HepG2 (cell line): ENCODE measurements at regions not wholly inside any gene's neighbourhood (a gene's known extent, or its start where the extent isn't known, plus 50 kb on each side); places are given as distances from the start of the nearest gene placed in this dataset.

Experiments
- ATAC-seq: fragments of 200-7000 bp; cut with Tn5 transposase; 3 replicates; pipeline ENCODE4 v1.9.1; 2020; ENCODE audit warnings: mild to moderate bottlenecking, moderate library complexity
- BruUV-seq: library from RNA; stranded (reverse); fragments of 400-500 nt; replicated peaks from 2 replicates; lab custom pipeline; 2021; lab: Mats Ljungman, UMichigan
- CTCF ChIA-PET: fragments of 300-600 bp; formaldehyde crosslinking; extraction: SDS; loops from one replicate; lab custom pipeline; 2021; ENCODE audit warnings: low total read pairs, inconsistent platforms, low intra/inter-chr PET ratio; lab: Yijun Ruan, JAX
- POLR2A ChIA-PET: fragments of 350-600 bp; sonication (Branson Sonifier 250); formaldehyde crosslinking; loops from one replicate; lab custom pipeline; 2020; ENCODE audit warnings: antibody characterized with exemption, inconsistent platforms; lab: Yijun Ruan, JAX
- DNase-seq: peaks from one replicate; pipeline ENCODE4 v3.0.0-alpha.2; 2015; ENCODE audit warnings: low spot score
- FAIRE-seq: peaks from 3 replicates; lab custom pipeline; 2011; peaks lifted over from hg19 to GRCh38; lab: Jason Lieb, UNC
- H2AFZ ChIP-seq: one replicate; pipeline ENCODE4 v1.6.1; 2011; ENCODE audit warnings: low read length, inconsistent platforms
- H3K27ac ChIP-seq: fragments of 300-600 bp; 3 replicates; pipeline ENCODE4 v1.8.0; 2011; ENCODE audit warnings: mixed run types, mild to moderate bottlenecking, mixed read lengths, low read length, inconsistent platforms; ENCODE audit not compliant: insufficient read depth; ENCODE audit errors: extremely low read length
- H3K27me3 ChIP-seq, 2 experiments: fragments of 200-600 bp in 1 of 2; 2 replicates in 1 of 2; 3 replicates in 1 of 2; pipeline versions ENCODE4 v1.6.0 to v1.8.0; 2011; ENCODE audit warnings: low read length in 2 of 2, mild to moderate bottlenecking in 2 of 2, moderate library complexity in 2 of 2, inconsistent platforms in 1 of 2; ENCODE audit not compliant: insufficient read depth in 2 of 2, control insufficient read depth in 1 of 2
- H3K36me3 ChIP-seq, 2 experiments: fragments of 200-600 bp in 1 of 2; replicated peaks in 1 of 2; 2 replicates in 1 of 2; 3 replicates in 1 of 2; pipeline versions ENCODE4 v1.5.1 to v1.8.0; 2011; ENCODE audit warnings: low read length in 2 of 2, inconsistent platforms in 1 of 2; ENCODE audit not compliant: insufficient read depth in 2 of 2, control insufficient read depth in 1 of 2
- H3K4me1 ChIP-seq: 2 replicates; pipeline ENCODE4 v1.5.1; 2012; ENCODE audit warnings: low read length, inconsistent platforms; ENCODE audit not compliant: insufficient read depth
- H3K4me2 ChIP-seq: 2 replicates; pipeline ENCODE4 v1.6.0; 2011; ENCODE audit warnings: low read depth, low read length, inconsistent platforms
- H3K4me3 ChIP-seq, 3 experiments: fragments of 200-600 bp in 1 of 3; sonication (generic), shearing (Covaris generic) in 1 of 3; replicated peaks in 1 of 3; 2 replicates each; pipeline ENCODE4 v1.5.1; 2011 to 2016; ENCODE audit warnings: low read length in 3 of 3, inconsistent platforms in 2 of 3, low read depth in 2 of 3, mild to moderate bottlenecking in 2 of 3, control low read depth in 1 of 3, mixed read lengths in 1 of 3; ENCODE audit not compliant: insufficient read depth in 1 of 3
- H3K79me2 ChIP-seq: one replicate; pipeline ENCODE4 v1.6.1; 2011; ENCODE audit warnings: low read length, inconsistent platforms; ENCODE audit not compliant: insufficient read depth
- H3K9ac ChIP-seq: 2 replicates; pipeline ENCODE4 v1.6.0; 2011; ENCODE audit warnings: mild to moderate bottlenecking, low read depth, low read length, inconsistent platforms; ENCODE audit not compliant: insufficient read depth
- H3K9me3 ChIP-seq: 2 replicates; pipeline ENCODE4 v1.5.1; 2012; ENCODE audit warnings: mild to moderate bottlenecking, low read length
- H4K20me1 ChIP-seq: 2 replicates; pipeline ENCODE4 v1.6.0; 2011; ENCODE audit warnings: inconsistent platforms, mild to moderate bottlenecking, low read length, moderate library complexity; ENCODE audit not compliant: insufficient read depth
- ARID5B ChIP-seq: IDR thresholded peaks from 2 replicates; pipeline ENCODE4 v1.4.0; 2020; ENCODE audit warnings: mild to moderate bottlenecking, missing genetic modification reagents
- DRAP1 ChIP-seq: IDR thresholded peaks from 2 replicates; pipeline ENCODE4 v1.6.1; 2016; ENCODE audit warnings: missing genetic modification reagents, missing compliant biosample characterization
- GLMP ChIP-seq: sonication (generic); formaldehyde crosslinking; IDR thresholded peaks from 2 replicates; pipeline ENCODE4 v1.9.0; 2021; ENCODE audit warnings: missing genetic modification reagents, mild to moderate bottlenecking, borderline replicate concordance
- GPN1 ChIP-seq: sonication (generic); formaldehyde crosslinking; IDR thresholded peaks from 2 replicates; pipeline ENCODE4 v1.5.1; 2020; ENCODE audit warnings: missing genetic modification reagents, borderline replicate concordance
- HOXD1 ChIP-seq: sonication (generic); formaldehyde crosslinking; IDR thresholded peaks from 2 replicates; pipeline ENCODE4 v1.5.0; 2020; ENCODE audit warnings: missing genetic modification reagents
- IRF9 ChIP-seq: sonication (generic); formaldehyde crosslinking; IDR thresholded peaks from 2 replicates; pipeline ENCODE4 v1.8.0; 2022; ENCODE audit warnings: missing genetic modification reagents, mild to moderate bottlenecking, borderline replicate concordance
- THAP7 ChIP-seq: sonication (generic); formaldehyde crosslinking; IDR thresholded peaks from 2 replicates; pipeline ENCODE4 v1.8.1; 2023; ENCODE audit warnings: mild to moderate bottlenecking, missing genetic modification reagents
- ZNF503 ChIP-seq: sonication (generic); formaldehyde crosslinking; IDR thresholded peaks from 2 replicates; pipeline ENCODE4 v1.4.0; 2020; ENCODE audit warnings: missing genetic modification reagents
- ZNF547 ChIP-seq: sonication (generic); formaldehyde crosslinking; IDR thresholded peaks from 2 replicates; pipeline ENCODE4 v1.5.1; 2020; ENCODE audit warnings: mild to moderate bottlenecking, missing genetic modification reagents
- ZNF615 ChIP-seq: sonication (generic); formaldehyde crosslinking; IDR thresholded peaks from 2 replicates; pipeline ENCODE4 v1.5.0; 2020; ENCODE audit warnings: mild to moderate bottlenecking, missing genetic modification reagents, borderline replicate concordance
- ZNF672 ChIP-seq: sonication (generic); formaldehyde crosslinking; IDR thresholded peaks from 2 replicates; pipeline ENCODE4 v1.8.1; 2022; ENCODE audit warnings: missing genetic modification reagents
- ZNF720 ChIP-seq: sonication (generic); formaldehyde crosslinking; IDR thresholded peaks from 2 replicates; pipeline ENCODE4 v1.4.0; 2020; ENCODE audit warnings: missing genetic modification reagents
- ZNF782 ChIP-seq: sonication (generic); formaldehyde crosslinking; IDR thresholded peaks from 2 replicates; pipeline ENCODE4 v1.4.0; 2020; ENCODE audit warnings: missing genetic modification reagents, mild to moderate bottlenecking, borderline replicate concordance
- WGBS: methylation state at CpG from one replicate; pipeline ENCODE4 v1.1.6; 2017; ENCODE audit warnings: low lambda C conversion rate; 5-methylcytosine and 5-hydroxymethylcytosine counted together
- in situ Hi-C: cut with HindIII; loops from 2 replicates; pipeline ENCODE4 v1.10.0; 2017; ENCODE audit warnings: low pct_unique_long_range_greater_than_20kb; ENCODE audit not compliant: extremely low pct_ligation_motif_present
- intact Hi-C: fragments of 100-400 bp; cut with micrococcal nuclease; formaldehyde crosslinking; loops from one replicate; pipeline ENCODE4 v1.10.0; 2022; ENCODE audit not compliant: unreplicated experiment

GRCh38 chr16:10256784-10257641 lies 74.8 kb upstream of the GRIN2A start:
- CTCF ChIA-PET: interaction anchor here (0.8 to 2.9 kb wide), 5 partner anchors 9 to 480 kb away, joined by 3 to 87 read pairs (median 3); no protein-coding TSS in a partner anchor
- intact Hi-C loops: loop anchor here (1.0 to 5.0 kb wide), 6 partner anchors 58 to 480 kb away; partner anchors contain the start of gene ATF7IP2
- DNase-seq (peak; percentile 91), FAIRE-seq (peak; percentile 95), ATAC-seq (peak; percentile 93)
- Histone ChIP-seq H3K4me1 (peaks cover 51% of the 10 kb centered on the region), H4K20me1 (no peaks in the 10 kb centered on the region), H3K9ac (peak overlapping the region; percentile 68), H3K4me2 (peak overlapping the region; percentile 89), H2AFZ (peak overlapping the region; percentile 67), H3K79me2 (no peaks in the 10 kb centered on the region), H3K36me3 (no peaks in the 10 kb centered on the region), H3K27ac (peak overlapping the region; percentile 83), H3K4me3 (peak overlapping the region; percentile 41 to 66 (median 52)), H3K9me3 (no peaks in the 10 kb centered on the region), H3K27me3 (no peaks in the 10 kb centered on the region)
- WGBS: 2% methylated on average over 17 of the region's 17 CpGs
- POLR2A ChIA-PET: interaction anchor here (0.6 to 3.1 kb wide), 17 partner anchors 10 to 666 kb away, joined by 3 to 35 read pairs (median 5); partner anchors contain the start of genes ATF7IP2 and NUBP1
- in situ Hi-C loops: loop anchor here (5.0 kb wide), 3 partner anchors 55 to 480 kb away; no protein-coding TSS in a partner anchor
- BruUV-seq: TSS peak; percentile 68
- peak; percentile 88 for TF ChIP-seq ZNF503 (CRISPR knock-in tag)
- TF ChIP-seq HOXD1: no peak
- TF ChIP-seq ZNF547: no peak
- no peak for TF ChIP-seq IRF9 (CRISPR knock-in tag)
- no peak for TF ChIP-seq THAP7
- TF ChIP-seq ARID5B (CRISPR knock-in tag): peak; percentile 91
- no peak for TF ChIP-seq GLMP (CRISPR knock-in tag)
- TF ChIP-seq ZNF615 (CRISPR knock-in tag): peak; percentile 59; the same call in 1 of the 2 replicates
- TF ChIP-seq ZNF720 (CRISPR knock-in tag): no peak
- peak; percentile 89; the same call in 1 of the 2 replicates for TF ChIP-seq ZNF782
- TF ChIP-seq DRAP1 (CRISPR knock-in tag): no peak
- no peak for TF ChIP-seq GPN1 (CRISPR knock-in tag)
- TF ChIP-seq ZNF672 (CRISPR knock-in tag): no peak
